ENCODE measurements at regions not wholly inside any gene's neighbourhood (a gene's known extent, or its start where the extent isn't known, plus 50 kb on each side); places are given as distances from the start of the nearest gene placed in this dataset.

- no peaks in the 10 kb centered on the region for H3F3A ChIP-seq (ENCODE audit: control insufficient read depth, insufficient read depth)
- H3K4me2 ChIP-seq (ENCODE audit: low read length) = no peak overlapping the region
- H3K27ac ChIP-seq (ENCODE audit: low read depth, low read length) = no peak overlapping the region
- no peaks in the 10 kb centered on the region for H4K20me1 ChIP-seq (ENCODE audit: control insufficient read depth, insufficient read depth, low read depth, low read length)
- no peak for TF ChIP-seq CTCF (IDR thresholded peaks at IDR 0.05; ENCODE audit: low read depth, low read length, poor library complexity, severe bottlenecking)
- no peak for TF ChIP-seq EZH2phosphoT487 (IDR thresholded peaks at IDR 0.05; ENCODE audit: borderline replicate concordance, low read length)
- H3K9me3 ChIP-seq (ENCODE audit: control insufficient read depth, insufficient read depth, low read length) = no peaks in the 10 kb centered on the region
- no peaks in the 10 kb centered on the region for H3K36me3 ChIP-seq (ENCODE audit: control insufficient read depth, low read length)
- H3K79me2 ChIP-seq (ENCODE audit: control insufficient read depth, low read length) = no peaks in the 10 kb centered on the region
- H3K27me3 ChIP-seq (ENCODE audit: control insufficient read depth, low read length) = 0 out of 2 replicates have a peak, but pooled peaks cover 4% of the 10 kb centered on the region
- no peaks in the 10 kb centered on the region for H3K9me2 ChIP-seq (replicated peaks; ENCODE audit: control insufficient read depth, low read length)
- H3K4me3 ChIP-seq (ENCODE audit: low read length) = no peak overlapping the region
- no peaks in the 10 kb centered on the region for H3K4me1 ChIP-seq (ENCODE audit: control insufficient read depth, low read length)
Measured at GRCh38 chr1:24996456-24996855, 66.4 kb upstream of the RUNX3 start.

- H3K36me3 ChIP-seq (ENCODE audit: control insufficient read depth, low read length) = no peaks in the 10 kb centered on the region
- H3K9me2 ChIP-seq (replicated peaks; ENCODE audit: control insufficient read depth, low read length) = no peaks in the 10 kb centered on the region
- no peaks in the 10 kb centered on the region for H3K79me2 ChIP-seq (ENCODE audit: control insufficient read depth, low read length)
- no peak overlapping the region for H3K27ac ChIP-seq (ENCODE audit: low read depth, low read length)
- no peaks in the 10 kb centered on the region for H3K4me1 ChIP-seq (ENCODE audit: control insufficient read depth, low read length)
- no peak overlapping the region for H3K4me2 ChIP-seq (ENCODE audit: low read length)
- no peaks in the 10 kb centered on the region for H3F3A ChIP-seq (ENCODE audit: control insufficient read depth, insufficient read depth)
- peaks cover 10% of the 10 kb centered on the region for H3K27me3 ChIP-seq (ENCODE audit: control insufficient read depth, low read length)
- H3K9me3 ChIP-seq (ENCODE audit: control insufficient read depth, insufficient read depth, low read length) = no peaks in the 10 kb centered on the region
- no peaks in the 10 kb centered on the region for H4K20me1 ChIP-seq (ENCODE audit: control insufficient read depth, insufficient read depth, low read depth, low read length)
- H3K4me3 ChIP-seq (ENCODE audit: low read length) = no peak overlapping the region
- TF ChIP-seq CTCF (IDR thresholded peaks at IDR 0.05; ENCODE audit: low read depth, low read length, poor library complexity, severe bottlenecking) (no peak), EZH2phosphoT487 (IDR thresholded peaks at IDR 0.05; ENCODE audit: borderline replicate concordance, low read length) (no peak)
Measured at GRCh38 chr1:24995661-24996060, 65.6 kb upstream of the RUNX3 start.

GRCh38 chr1:24995140-24995539 is 65.1 kb upstream of the RUNX3 start:
- Histone ChIP-seq H3K4me1 (ENCODE audit: control insufficient read depth, low read length) (no peaks in the 10 kb centered on the region), H3K9me2 (replicated peaks; ENCODE audit: control insufficient read depth, low read length) (no peaks in the 10 kb centered on the region), H3K27ac (ENCODE audit: low read depth, low read length) (no peak overlapping the region), H3F3A (ENCODE audit: control insufficient read depth, insufficient read depth) (no peaks in the 10 kb centered on the region), H3K36me3 (ENCODE audit: control insufficient read depth, low read length) (no peaks in the 10 kb centered on the region), H3K27me3 (ENCODE audit: control insufficient read depth, low read length) (peaks cover 15% of the 10 kb centered on the region), H3K4me3 (ENCODE audit: low read length) (no peak overlapping the region), H4K20me1 (ENCODE audit: control insufficient read depth, insufficient read depth, low read depth, low read length) (no peaks in the 10 kb centered on the region), H3K4me2 (ENCODE audit: low read length) (no peak overlapping the region), H3K79me2 (ENCODE audit: control insufficient read depth, low read length) (no peaks in the 10 kb centered on the region), H3K9me3 (ENCODE audit: control insufficient read depth, insufficient read depth, low read length) (no peaks in the 10 kb centered on the region)
- TF ChIP-seq CTCF (IDR thresholded peaks at IDR 0.05; ENCODE audit: low read depth, low read length, poor library complexity, severe bottlenecking) (no peak), EZH2phosphoT487 (IDR thresholded peaks at IDR 0.05; ENCODE audit: borderline replicate concordance, low read length) (no peak)

Data from DOHH2 (cell line).